GM21619 (cell line): ENCODE measurements at regions not wholly inside any gene's neighbourhood (a gene's known extent, or its start where the extent isn't known, plus 50 kb on each side); places are given as distances from the start of the nearest gene placed in this dataset.
"Not testable (repeated sequence)": the region's sequence is repeated elsewhere in the genome, so short reads cannot be mapped to it uniquely, and the experiment has no call there.

Experiments
- ATAC-seq: cut with Tn5 transposase; IDR thresholded peaks from one replicate; pipeline ENCODE4 v1.9.1; 2021; ENCODE audit not compliant: unreplicated experiment

DNA sequence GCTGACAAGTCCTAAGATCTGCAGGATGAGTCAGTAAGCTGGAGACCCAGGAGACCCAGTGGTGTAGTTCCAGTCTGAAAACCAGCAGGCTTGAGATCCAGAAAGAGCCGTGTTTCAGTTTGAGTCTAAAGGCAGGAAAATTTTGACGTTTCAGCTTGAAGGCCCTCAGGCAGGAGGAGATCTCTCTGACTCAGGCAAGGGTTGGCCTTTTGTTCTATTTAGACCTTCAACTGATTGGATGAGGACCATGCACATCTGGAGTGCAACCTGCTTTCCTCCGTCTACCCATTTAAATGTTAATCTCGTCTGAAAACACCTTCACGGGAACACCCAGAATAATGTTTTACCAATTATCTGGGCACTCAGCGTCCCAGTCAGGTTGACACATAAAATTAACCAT is 69.5 kb downstream of the NPIPA7 start:
- ATAC-seq = not testable (repeated sequence)

DNA sequence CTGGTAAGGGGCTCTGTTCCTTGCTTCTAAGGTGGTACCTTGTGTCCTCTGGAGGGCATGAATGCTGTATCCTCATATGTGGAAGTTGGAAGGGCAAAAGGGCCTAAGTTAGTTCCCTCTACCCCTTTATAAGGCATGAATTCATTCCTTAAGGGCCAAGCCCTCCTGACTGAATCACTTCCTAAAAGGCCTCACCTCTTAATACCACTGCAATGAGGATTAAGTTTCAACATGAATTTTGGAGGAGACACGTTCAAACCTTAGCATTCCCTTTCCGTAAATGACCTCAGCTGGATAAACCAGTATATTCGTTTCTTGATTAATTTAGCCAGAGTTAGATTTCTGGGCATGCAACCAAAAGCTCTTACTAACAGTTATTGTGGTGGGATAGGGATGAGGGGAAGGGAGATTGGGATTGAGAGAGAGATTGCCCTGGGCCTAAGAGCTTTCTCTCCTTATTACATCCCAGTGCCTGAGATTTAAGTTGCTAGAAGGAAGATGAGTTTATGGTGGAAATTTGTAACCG is 70.8 kb downstream of the NPIPA7 start:
- not testable (repeated sequence) for ATAC-seq

DNA sequence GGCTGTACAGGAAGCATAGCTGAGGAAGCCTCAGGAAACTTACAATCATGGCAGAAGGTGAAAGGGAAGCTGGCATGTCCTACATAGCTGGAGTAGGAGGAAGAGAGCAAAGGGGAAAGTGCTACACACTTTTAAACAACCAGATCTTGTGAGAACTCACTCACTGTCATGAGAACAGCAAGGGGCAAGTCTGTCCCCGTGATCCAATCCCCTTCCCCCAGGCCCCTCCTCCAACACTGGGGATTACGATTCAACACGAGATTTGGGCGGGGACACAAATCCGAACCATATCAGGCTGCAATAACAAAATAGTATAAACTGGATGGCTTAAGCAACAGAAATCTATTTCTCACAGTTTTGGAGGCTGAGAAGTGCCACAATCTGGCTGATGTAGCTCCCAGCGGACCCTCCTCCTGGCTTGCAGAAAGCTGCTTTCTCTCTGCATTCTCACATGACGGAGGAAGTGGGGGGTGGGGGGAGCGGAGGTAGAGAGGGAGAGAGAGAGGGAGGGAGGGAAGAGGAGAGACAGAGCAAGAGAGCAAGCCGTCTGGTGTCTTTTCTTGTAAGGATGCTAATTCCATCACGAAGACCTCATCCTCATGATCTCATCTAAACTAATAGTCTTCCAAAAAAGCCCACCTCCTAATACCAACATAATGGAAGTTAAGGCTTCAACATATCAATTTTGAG is 72.9 kb downstream of the NPIPA7 start:
- ATAC-seq = not testable (repeated sequence)

DNA sequence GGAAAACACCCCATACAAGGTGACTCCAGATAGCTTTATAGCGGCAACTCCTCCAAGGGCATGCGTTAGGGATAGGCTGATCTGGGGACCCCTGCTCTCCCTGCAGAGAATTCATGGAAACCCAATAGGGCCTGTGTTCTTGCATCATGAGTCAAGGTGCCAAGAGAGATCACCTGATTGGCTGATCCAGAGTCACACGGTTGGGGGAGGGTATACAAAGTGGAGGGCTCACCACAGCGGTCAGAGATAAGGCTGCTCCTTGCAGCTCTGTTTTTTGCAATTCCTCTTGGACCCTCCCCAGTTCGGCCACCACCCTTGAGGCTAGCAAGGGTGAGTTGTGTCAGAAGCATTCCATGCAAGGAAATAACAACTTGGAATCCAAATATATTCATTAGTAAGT is 79.6 kb downstream of the NPIPA7 start:
- not testable (repeated sequence) for ATAC-seq

DNA sequence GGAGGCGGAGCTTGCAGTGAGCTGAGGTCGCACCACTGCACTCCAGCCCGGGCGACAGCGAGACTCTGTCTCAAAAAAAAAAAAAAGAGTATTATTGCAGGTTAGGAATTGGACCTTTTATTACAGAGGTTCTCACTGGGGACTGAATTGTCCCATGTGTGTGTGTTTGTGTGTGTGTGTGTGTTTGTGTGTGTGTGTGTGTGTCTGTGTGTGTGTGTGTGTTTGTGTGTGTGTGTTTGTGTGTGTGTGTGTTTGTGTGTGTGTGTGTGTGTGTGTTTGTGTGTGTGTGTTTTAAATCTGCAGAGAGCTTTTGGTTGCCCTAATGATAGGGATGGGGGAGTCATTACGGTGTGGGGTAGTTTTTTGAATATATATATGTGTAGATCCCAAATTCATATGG is 84.9 kb downstream of the NPIPA7 start:
- not testable (repeated sequence) for ATAC-seq

DNA sequence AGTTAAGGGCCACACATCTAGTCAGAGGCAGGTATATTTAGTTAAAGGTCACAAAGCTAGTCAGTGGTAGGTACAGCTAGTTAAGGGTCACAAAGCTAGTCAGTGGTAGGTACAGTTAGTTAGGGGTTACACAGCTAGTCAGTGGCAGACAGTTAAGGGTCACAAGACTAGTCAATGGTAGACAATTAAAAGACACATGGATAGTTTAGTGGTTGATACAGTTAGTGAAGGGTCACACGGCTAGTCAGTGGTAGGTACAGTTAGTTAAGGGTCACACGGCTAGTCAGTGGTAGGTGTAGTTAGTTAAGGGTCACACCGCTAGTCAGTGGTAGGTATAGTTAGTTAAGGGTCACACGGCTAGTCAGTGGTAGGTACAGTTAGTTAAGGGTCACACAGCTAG is 110.0 kb downstream of the NPIPA7 start:
- ATAC-seq = not testable (repeated sequence)

DNA sequence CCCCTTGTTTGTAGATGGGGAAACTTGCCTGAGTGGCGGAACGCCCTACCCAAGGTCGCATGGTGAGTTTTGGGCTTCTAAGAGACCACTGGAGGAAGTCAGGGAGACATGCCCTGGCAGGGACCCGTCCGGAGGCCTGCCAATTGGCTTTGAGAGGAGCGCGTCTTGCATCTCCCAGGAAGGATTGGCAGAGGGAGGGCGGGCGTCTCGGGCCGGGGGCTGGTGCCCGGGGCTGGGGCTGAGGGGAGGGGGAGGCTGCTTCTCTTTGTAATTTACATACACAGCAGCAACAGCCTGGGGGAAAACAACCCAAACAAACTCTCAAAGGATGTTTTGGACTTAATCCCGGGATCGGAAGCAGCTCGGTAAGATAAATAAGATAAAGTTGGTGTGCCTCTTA is 110.5 kb downstream of the NPIPA7 start:
- not testable (repeated sequence) for ATAC-seq

DNA sequence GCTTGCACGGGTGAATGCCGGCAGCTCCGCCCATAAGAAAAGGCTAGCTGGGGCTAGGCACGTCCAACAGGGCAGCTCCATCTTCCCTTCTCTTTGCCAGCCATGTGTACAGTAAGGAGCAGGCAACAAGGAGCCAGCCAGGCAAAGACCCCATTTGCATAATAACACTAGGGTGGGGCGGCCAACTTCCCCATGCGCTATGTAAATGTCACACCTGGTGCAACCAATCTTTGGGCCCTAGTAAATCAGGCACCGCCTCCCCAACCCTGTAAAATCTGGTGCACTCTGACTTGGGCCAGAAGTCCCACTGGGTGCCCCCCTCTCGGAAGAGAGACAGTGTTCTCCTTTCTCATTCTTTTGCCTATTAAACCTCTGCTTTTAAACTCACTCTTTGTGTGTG is 115.2 kb downstream of the NPIPA7 start:
- ATAC-seq = not testable (repeated sequence)

DNA sequence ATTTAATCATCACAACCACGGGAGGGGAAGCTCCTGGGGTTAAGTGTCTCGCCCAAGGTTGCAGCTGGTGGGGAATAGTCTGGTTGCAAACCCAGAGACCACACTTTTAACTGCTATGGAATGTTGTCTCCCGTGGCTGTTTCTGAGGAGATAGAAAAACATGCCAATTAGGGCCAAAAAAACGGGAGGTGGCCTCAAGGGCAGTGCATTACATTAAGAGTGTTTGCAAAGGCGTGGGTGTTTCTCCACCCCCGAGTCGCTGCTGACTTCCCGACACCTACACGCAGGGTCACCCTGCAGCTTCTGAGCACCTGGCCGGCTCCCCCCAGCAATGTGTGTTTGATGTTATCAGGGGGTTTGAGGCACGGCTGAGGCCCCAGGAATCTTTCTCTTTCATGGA is 116.1 kb downstream of the NPIPA7 start:
- not testable (repeated sequence) for ATAC-seq

DNA sequence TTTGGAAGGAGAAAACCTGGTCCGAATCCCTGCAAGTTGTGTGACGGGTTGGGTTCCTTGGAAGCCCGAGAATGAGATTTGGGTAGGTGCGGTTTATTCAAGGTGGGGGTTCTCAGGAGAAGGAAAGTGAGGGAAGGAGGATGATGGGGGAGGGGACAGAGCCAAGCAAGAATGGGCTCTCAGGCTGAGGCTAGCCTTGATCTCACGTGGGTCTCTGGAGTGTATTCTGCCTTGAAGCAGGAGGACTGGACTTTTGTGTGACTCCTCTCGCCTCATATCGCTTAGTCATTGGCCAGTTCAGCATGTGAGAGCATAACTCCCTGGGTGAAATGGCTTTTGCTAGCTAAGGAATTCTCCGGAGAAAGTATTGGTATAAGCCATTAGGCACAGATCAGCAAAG is 120.9 kb downstream of the NPIPA7 start:
- ATAC-seq = not testable (repeated sequence)

DNA sequence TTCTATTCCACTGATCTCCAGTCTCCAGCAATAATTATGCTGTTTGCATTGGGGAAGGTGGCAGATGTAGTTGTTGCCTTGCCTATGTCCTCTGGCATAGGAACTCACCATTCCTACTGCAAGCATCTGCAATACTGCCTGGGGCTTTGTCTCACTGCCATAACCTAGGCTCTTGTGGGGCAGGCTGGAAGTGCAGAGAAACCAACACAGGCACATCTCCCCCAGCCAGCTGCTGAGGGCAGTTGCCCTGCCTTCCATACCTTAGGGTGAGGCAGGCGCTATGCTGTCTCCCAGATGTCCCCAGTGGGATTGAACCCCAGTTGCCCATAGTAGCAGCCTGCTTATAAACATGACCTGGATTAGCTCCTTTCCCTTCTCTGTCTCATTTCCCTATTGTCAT is 128.1 kb downstream of the NPIPA7 start:
- ATAC-seq = not testable (repeated sequence)

DNA sequence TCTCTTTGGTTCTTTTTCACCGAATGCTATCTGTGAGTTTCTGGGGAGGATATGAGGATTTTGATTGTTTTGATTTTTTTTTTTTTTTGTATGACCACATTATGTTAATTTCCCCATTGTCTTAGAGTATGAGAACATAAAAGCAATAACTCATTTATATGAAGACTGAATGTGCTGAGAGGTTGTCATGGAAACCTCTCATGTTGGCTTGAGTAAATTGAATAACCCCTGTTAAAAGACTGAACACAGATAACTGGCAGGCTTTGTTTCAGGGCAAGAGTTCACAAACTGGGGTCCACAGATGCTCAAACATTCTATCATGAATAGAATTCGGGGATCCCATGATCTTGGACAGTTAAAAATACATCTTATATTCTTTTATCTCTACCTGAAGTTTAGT is 129.4 kb downstream of the NPIPA7 start:
- ATAC-seq = not testable (repeated sequence)

DNA sequence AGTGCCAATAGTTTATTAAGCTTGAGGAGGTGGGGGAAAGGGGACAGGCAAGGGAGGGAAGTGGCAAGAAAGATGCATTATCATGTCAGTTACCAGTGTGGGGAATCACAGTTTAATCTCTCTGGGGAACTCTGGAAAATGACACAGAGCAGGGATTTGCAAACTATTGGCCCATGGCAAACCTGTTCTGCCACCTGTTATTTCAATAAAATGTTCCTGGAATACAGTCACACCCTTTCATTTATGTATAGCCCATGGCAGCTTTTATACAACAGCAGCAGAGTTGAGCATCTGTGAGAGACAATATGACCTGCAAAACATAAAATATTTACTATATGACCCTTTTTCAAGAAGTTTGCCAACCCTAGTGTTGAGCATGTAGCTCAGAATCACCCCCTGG is 140.5 kb downstream of the NPIPA7 start:
- ATAC-seq = not testable (repeated sequence)

DNA sequence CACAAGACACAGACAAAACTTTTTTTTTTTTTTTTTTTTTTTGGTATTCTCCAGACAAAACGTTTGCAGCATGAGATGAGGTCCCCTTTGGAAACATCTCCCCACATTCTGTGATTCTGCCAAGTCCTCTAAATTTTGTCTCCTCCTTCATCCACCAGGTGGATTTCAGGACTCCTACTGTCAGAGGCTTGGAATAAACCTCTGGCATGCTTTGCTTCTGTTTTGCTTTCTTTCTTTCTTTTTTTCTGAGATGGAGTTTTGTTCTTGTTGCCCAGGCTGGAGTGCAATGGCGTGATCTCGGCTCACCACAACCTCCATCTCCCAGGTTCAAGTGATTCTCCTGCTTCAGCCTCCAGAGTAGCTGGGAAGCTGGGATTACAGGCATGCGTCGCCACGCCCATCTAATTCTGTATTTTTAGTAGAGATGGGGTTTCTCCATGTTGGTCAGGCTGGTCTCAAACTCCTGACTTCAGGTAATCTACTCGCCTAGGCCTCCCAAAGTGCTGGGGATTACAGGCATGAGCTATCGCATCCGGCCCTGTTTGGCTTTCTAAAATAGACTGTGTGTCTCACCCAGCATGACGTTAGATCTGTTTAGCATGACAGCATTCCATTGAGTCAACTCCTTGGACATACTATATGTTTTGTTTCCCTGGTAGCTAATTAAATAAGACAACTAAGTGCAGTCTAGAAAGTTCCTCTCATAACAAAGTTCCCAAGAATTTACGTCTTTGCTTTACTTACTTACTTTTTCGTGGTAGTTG is 142.5 kb downstream of the NPIPA7 start:
- ATAC-seq = not testable (repeated sequence)

DNA sequence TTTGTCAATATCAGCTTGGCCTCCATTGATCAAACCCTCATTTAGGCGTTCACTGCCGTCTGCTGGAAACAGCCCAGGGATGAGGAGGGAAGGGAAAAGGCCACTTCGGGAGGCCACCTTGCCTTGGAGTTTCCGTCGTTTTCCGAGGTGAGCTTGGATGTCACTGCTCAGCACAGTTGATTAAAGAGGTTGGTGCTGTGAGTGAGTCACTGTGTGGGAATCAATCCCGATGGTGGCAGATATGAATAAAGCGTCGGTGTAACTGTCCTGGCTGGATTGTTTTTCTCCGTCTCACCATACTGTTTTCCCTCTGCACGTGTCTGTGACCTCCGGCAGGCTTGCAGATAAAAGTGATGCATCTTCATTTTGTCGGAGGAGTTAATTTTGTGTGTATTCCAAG is 148.1 kb downstream of the NPIPA7 start:
- ATAC-seq = not testable (repeated sequence)

DNA sequence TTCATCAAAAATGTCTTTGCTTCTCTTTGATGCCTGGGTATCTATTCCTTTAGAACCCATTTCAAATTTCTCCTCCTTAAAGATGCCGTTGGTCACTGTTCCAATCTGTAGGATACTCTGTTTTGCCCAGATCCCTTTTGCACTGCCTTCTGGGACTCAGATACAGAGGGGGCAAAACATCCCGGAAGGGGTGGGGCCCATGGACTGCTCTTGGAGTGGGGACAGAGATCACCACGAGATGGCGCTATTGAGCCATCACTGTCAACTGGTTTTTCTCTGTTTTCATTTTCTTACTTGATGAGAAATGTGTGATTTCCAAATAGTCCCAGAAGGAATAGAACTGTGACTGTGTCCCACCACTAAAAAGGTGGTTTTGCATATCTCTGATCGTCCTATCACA is 151.8 kb downstream of the NPIPA7 start:
- not testable (repeated sequence) for ATAC-seq

DNA sequence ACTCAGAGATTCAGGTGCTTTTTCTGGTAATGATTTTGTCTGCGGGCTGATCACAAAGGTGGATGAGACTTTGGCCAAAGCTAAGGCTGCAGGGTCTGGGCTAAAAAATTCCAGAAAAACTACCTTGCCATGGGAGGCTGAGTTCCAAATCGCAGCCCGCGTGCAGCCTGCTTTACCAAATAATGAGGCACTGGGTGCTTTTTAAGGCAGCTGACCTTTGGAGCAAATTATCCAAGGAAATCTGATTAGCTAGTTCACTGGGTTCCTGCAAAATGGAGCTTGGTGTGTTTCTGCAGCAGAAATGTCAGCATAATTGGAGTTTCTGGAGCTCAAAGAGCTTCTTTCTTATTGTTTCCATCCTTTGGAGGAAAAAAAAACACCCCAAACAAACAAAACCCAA is 156.6 kb downstream of the NPIPA7 start:
- not testable (repeated sequence) for ATAC-seq

DNA sequence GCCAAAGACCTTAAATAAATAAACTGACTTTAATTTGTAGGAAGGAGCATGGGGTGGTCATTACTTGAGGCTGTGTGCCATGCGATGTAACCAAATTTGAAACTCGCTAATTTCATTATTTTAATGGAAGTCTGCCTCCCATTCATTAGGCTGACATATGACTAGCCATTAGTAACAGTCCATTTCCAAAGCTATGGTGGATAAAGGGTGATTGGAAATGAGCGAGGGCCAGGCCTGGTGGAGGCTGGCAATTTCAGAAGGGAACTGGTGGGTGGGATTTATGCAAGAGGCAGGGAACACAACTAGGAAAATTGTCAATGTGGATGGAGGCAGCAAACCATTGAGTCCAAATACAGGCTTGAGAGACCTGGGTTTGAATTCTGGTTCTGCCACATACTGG is 157.2 kb downstream of the NPIPA7 start:
- ATAC-seq = not testable (repeated sequence)

DNA sequence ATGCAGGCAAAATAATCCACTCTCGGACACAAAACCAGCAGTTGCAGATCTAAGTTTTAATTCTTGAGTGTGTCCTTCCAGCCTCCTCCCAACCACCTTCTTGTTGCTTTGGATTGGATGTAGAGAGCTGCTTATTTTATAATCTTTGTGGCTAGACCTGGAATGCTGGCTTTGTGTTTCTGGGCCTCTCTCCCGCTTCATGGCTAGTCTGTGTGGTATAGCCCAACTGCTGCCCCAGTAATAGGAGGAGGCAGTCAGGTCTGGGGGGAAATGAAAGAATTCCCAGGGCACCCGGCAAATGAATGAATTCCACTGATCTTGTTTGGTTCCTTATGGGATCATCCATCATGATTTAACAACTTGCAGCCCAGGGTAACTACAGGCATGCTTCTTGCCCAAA is 170.8 kb downstream of the NPIPA7 start:
- ATAC-seq = not testable (repeated sequence)

DNA sequence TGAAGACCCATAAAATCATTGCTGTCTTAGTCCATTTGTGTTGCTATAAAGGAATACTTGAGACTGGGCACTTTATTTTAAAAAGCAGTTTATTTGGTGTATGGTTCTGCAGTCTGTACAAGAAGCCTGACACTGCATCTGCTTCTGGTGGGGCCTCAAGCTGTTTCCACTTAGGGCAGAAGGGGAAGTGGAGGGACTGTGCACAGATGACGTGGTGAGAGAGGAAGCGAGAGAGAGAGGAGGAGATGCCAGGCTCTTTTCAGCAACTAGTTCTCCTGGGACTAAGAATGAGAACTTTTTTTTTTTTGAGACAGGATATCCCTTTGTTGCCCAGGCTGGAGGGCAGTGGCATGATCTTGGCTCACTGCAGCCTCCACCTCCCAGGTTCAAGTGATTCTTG is 171.9 kb downstream of the NPIPA7 start:
- ATAC-seq = not testable (repeated sequence)

DNA sequence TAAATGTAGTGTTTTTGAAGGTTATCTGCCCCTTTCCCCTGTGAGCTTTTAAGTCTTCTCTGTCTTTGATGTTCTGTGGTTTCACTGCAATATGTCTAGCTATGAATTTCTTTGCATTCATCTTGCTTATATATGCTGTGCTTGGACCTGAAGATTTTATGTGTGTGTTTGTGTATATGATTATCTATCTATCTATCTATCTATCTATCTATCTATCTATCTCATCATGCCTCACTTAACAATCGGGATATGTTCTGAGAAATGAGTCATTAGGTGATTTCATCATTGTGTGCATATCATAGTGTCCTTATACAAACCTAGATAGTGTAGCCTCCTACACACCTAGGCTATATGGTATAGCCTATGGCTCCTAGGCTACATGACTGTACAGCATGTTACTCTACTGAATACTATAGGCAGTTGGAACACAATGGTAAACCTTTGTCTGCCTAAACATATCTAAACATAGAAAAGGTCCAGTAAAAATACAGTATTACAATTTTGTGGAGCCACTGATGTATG is 173.9 kb downstream of the NPIPA7 start:
- ATAC-seq = not testable (repeated sequence)
